Spinal cord (tissue), 9 donors: ENCODE measurements at regions not wholly inside any gene's neighbourhood (a gene's known extent, or its start where the extent isn't known, plus 50 kb on each side); places are given as distances from the start of the nearest gene placed in this dataset.
"Not testable (repeated sequence)": the region's sequence is repeated elsewhere in the genome, so short reads cannot be mapped to it uniquely, and the experiment has no call there.

Experiments used
- DNase-seq, 6 donors: peaks; one replicate each; pipeline versions ENCODE4 v3.0.0 to v3.0.0-alpha.2; 2013 to 2015; ENCODE audit warnings: low spot score in 6 of 6, low read depth in 4 of 6
- H3K27ac ChIP-seq: one replicate; pipeline ENCODE4 v1.5.1; 2013; ENCODE audit warnings: low read depth, low read length, control low read depth
- H3K27me3 ChIP-seq: one replicate; pipeline ENCODE4 v1.6.1; 2013; ENCODE audit warnings: low read length; ENCODE audit not compliant: control insufficient read depth, insufficient read depth
- H3K36me3 ChIP-seq: one replicate; pipeline ENCODE4 v1.6.1; 2013; ENCODE audit warnings: low read length; ENCODE audit not compliant: control insufficient read depth, insufficient read depth
- H3K4me1 ChIP-seq: one replicate; pipeline ENCODE4 v1.6.1; 2013; ENCODE audit warnings: low read length; ENCODE audit not compliant: control insufficient read depth, insufficient read depth
- H3K4me3 ChIP-seq: one replicate; pipeline ENCODE4 v1.5.1; 2013; ENCODE audit warnings: low read depth, low read length, control low read depth
- H3K9me3 ChIP-seq: one replicate; pipeline ENCODE4 v1.6.1; 2013; ENCODE audit warnings: low read length; ENCODE audit not compliant: control insufficient read depth, insufficient read depth
- WGBS: methylation state at CpG from one replicate; pipeline ENCODE4 v1.1.5; 2013; ENCODE audit warnings: missing lambda C conversion rate; ENCODE audit not compliant: insufficient coverage; 5-methylcytosine and 5-hydroxymethylcytosine counted together
- donor health status: healthy.

GRCh38 chr7:108875139-108875538, 305.5 kb downstream of the DNAJB9 start:
- Histone ChIP-seq H3K36me3 (no peaks in the 10 kb centered on the region), H3K4me3 (no peak overlapping the region), H3K27me3 (no peaks in the 10 kb centered on the region), H3K27ac (no peak overlapping the region), H3K4me1 (no peaks in the 10 kb centered on the region), H3K9me3 (peaks cover 4% of the 10 kb centered on the region)
- DNase-seq, result no peak
- 72% methylated on average over 3 of the region's 4 CpGs for WGBS

- Histone ChIP-seq H3K9me3 (no peaks in the 10 kb centered on the region), H3K27ac (no peak overlapping the region), H3K4me3 (no peak overlapping the region), H3K4me1 (no peaks in the 10 kb centered on the region), H3K36me3 (no peaks in the 10 kb centered on the region), H3K27me3 (no peaks in the 10 kb centered on the region)
- no peak for DNase-seq
- 80% methylated on average over 1 of the region's 2 CpGs for WGBS
Measured at GRCh38 chr7:108890862-108891261, 321.2 kb downstream of the DNAJB9 start.

GRCh38 chr7:108908456-108908855, 338.8 kb downstream of the DNAJB9 start:
- Histone ChIP-seq H3K27ac (no peak overlapping the region), H3K4me3 (no peak overlapping the region), H3K4me1 (no peaks in the 10 kb centered on the region), H3K9me3 (no peaks in the 10 kb centered on the region), H3K36me3 (no peaks in the 10 kb centered on the region), H3K27me3 (no peaks in the 10 kb centered on the region)
- no CpG with 5 or more reads among the region's 1 CpG for WGBS
- DNase-seq, result no peak

- H3K36me3 ChIP-seq, result no peaks in the 10 kb centered on the region
- H3K4me3 ChIP-seq, result no peak overlapping the region
- H3K9me3 ChIP-seq, result peaks cover 7% of the 10 kb centered on the region
- no peaks in the 10 kb centered on the region for H3K4me1 ChIP-seq
- WGBS, result no CpG with 5 or more reads among the region's 1 CpG
- H3K27me3 ChIP-seq, result no peaks in the 10 kb centered on the region
- H3K27ac ChIP-seq, result no peak overlapping the region
- DNase-seq, result no peak
Measured at GRCh38 chr7:108911016-108911415, 341.3 kb downstream of the DNAJB9 start.

- Histone ChIP-seq H3K9me3 (peaks cover 7% of the 10 kb centered on the region), H3K36me3 (no peaks in the 10 kb centered on the region), H3K27me3 (no peaks in the 10 kb centered on the region), H3K27ac (no peak overlapping the region), H3K4me3 (no peak overlapping the region), H3K4me1 (no peaks in the 10 kb centered on the region)
- 100% methylated on average over 1 of the region's 1 CpG for WGBS
- no peak for DNase-seq
Measured at GRCh38 chr7:108920490-108920889, 350.8 kb downstream of the DNAJB9 start.

GRCh38 chr7:108943048-108943447, 373.4 kb downstream of the DNAJB9 start:
- not testable (repeated sequence) for H3K4me1 ChIP-seq, H3K4me3 ChIP-seq, H3K27me3 ChIP-seq, H3K27ac ChIP-seq, H3K9me3 ChIP-seq, H3K36me3 ChIP-seq, DNase-seq
- WGBS, result 95% methylated on average over 14 of the region's 14 CpGs

- H3K36me3 ChIP-seq, result no peaks in the 10 kb centered on the region
- no peak overlapping the region for H3K27ac ChIP-seq
- no peaks in the 10 kb centered on the region for H3K27me3 ChIP-seq
- no peaks in the 10 kb centered on the region for H3K4me1 ChIP-seq
- 50% methylated on average over 4 of the region's 4 CpGs for WGBS
- no peak overlapping the region for H3K4me3 ChIP-seq
- no peaks in the 10 kb centered on the region for H3K9me3 ChIP-seq
- peak in 2 of 6 donors; percentile 16 to 22 for DNase-seq
Measured at GRCh38 chr7:108947526-108947925, 377.9 kb downstream of the DNAJB9 start.

- H3K4me3 ChIP-seq, result no peak overlapping the region
- no peaks in the 10 kb centered on the region for H3K27me3 ChIP-seq
- no peak overlapping the region for H3K27ac ChIP-seq
- peak; percentile 31 to 90 (median 69) for DNase-seq
- no peaks in the 10 kb centered on the region for H3K4me1 ChIP-seq
- H3K9me3 ChIP-seq, result no peaks in the 10 kb centered on the region
- H3K36me3 ChIP-seq, result no peaks in the 10 kb centered on the region
- 38% methylated on average over 1 of the region's 2 CpGs for WGBS
Measured at GRCh38 chr7:108972004-108972403, 402.3 kb downstream of the DNAJB9 start.

GRCh38 chr7:108973075-108973474, 403.4 kb downstream of the DNAJB9 start:
- WGBS, result no CpG with 5 or more reads among the region's 1 CpG
- no peaks in the 10 kb centered on the region for H3K36me3 ChIP-seq
- no peaks in the 10 kb centered on the region for H3K27me3 ChIP-seq
- no peak overlapping the region for H3K27ac ChIP-seq
- H3K4me3 ChIP-seq, result no peak overlapping the region
- DNase-seq, result peak in 4 of 6 donors; percentile 43 to 92 (median 66)
- H3K4me1 ChIP-seq, result no peaks in the 10 kb centered on the region
- no peaks in the 10 kb centered on the region for H3K9me3 ChIP-seq

GRCh38 chr7:108974641-108975040, 405.0 kb downstream of the DNAJB9 start:
- H3K27me3 ChIP-seq, result no peaks in the 10 kb centered on the region
- WGBS, result no CpG with 5 or more reads among the region's 1 CpG
- peak in 1 of 6 donors; percentile 84 for DNase-seq
- no peak overlapping the region for H3K27ac ChIP-seq
- H3K4me1 ChIP-seq, result no peaks in the 10 kb centered on the region
- no peaks in the 10 kb centered on the region for H3K36me3 ChIP-seq
- H3K4me3 ChIP-seq, result no peak overlapping the region
- peaks cover 3% of the 10 kb centered on the region for H3K9me3 ChIP-seq
